Brain microvascular endothelial cell (primary cell): ENCODE measurements at regions not wholly inside any gene's neighbourhood (a gene's known extent, or its start where the extent isn't known, plus 50 kb on each side); places are given as distances from the start of the nearest gene placed in this dataset.

ENCODE experiments used
- DNase-seq: peaks from one replicate; pipeline ENCODE4 v3.0.0-alpha.2; 2020
- H3K27ac ChIP-seq: fragments of 250-450 bp; sonication (Bioruptor Pico); 2 replicates; pipeline ENCODE4 v1.5.1; 2020; ENCODE audit warnings: mild to moderate bottlenecking, moderate library complexity
- H3K27me3 ChIP-seq: fragments of 250-450 bp; sonication (Bioruptor Pico); replicated peaks from 2 replicates; pipeline ENCODE4 v1.5.1; 2020; ENCODE audit warnings: mild to moderate bottlenecking
- H3K36me3 ChIP-seq: fragments of 250-450 bp; sonication (Bioruptor Pico); replicated peaks from 2 replicates; pipeline ENCODE4 v1.5.1; 2020; ENCODE audit warnings: mild to moderate bottlenecking
- H3K4me3 ChIP-seq: 2 replicates; pipeline ENCODE4 v1.5.1; 2011; ENCODE audit warnings: low read depth, mild to moderate bottlenecking, control low read depth, low read length, moderate library complexity
- CTCF ChIP-seq: IDR thresholded peaks from 2 replicates; pipeline ENCODE4 v1.5.1; 2011; ENCODE audit warnings: low read depth, mild to moderate bottlenecking, moderate library complexity, low read length, control low read depth, inconsistent platforms; ENCODE audit errors: missing control alignments
- in situ Hi-C: cut with HindIII; loops from 2 replicates; pipeline ENCODE4 v1.10.0; 2017; ENCODE audit warnings: low sequenced_read_pairs, low pct_ligation_motif_present

- in situ Hi-C loops = no loop called here
- peak overlapping the region; percentile 37 for H3K27ac ChIP-seq
- H3K4me3 ChIP-seq = no peak overlapping the region
- no peaks in the 10 kb centered on the region for H3K36me3 ChIP-seq
- peak; percentile 53 for DNase-seq
- no peaks in the 10 kb centered on the region for H3K27me3 ChIP-seq
- no peak for TF ChIP-seq CTCF
Measured at GRCh38 chr6:81228912-81229555, 523.4 kb downstream of the TENT5A start.

GRCh38 chr6:81226957-81227356 is 525.5 kb downstream of the TENT5A start:
- Histone ChIP-seq H3K27me3 (no peaks in the 10 kb centered on the region), H3K27ac (no peak overlapping the region), H3K4me3 (no peak overlapping the region), H3K36me3 (no peaks in the 10 kb centered on the region)
- no peak for DNase-seq
- TF ChIP-seq CTCF = no peak
- in situ Hi-C loops = no loop called here

GRCh38 chr6:81216668-81217067 is 535.8 kb downstream of the TENT5A start:
- H3K36me3 ChIP-seq = no peaks in the 10 kb centered on the region
- no peaks in the 10 kb centered on the region for H3K27me3 ChIP-seq
- no peak for DNase-seq
- in situ Hi-C loops = no loop called here
- no peak for TF ChIP-seq CTCF
- H3K4me3 ChIP-seq = no peak overlapping the region
- H3K27ac ChIP-seq = no peak overlapping the region

GRCh38 chr6:81215092-81215432 is 537.4 kb downstream of the TENT5A start:
- in situ Hi-C loops = no loop called here
- H3K36me3 ChIP-seq = no peaks in the 10 kb centered on the region
- no peak overlapping the region for H3K4me3 ChIP-seq
- TF ChIP-seq CTCF = no peak
- no peak for DNase-seq
- H3K27me3 ChIP-seq = no peaks in the 10 kb centered on the region
- H3K27ac ChIP-seq = no peak overlapping the region

- TF ChIP-seq CTCF = no peak
- H3K27ac ChIP-seq = no peak overlapping the region
- no peaks in the 10 kb centered on the region for H3K27me3 ChIP-seq
- H3K36me3 ChIP-seq = no peaks in the 10 kb centered on the region
- in situ Hi-C loops = no loop called here
- DNase-seq = no peak
- H3K4me3 ChIP-seq = no peak overlapping the region
Measured at GRCh38 chr6:81214414-81215091, 537.9 kb downstream of the TENT5A start.

- Histone ChIP-seq H3K27me3 (no peaks in the 10 kb centered on the region), H3K27ac (no peak overlapping the region), H3K4me3 (no peak overlapping the region), H3K36me3 (no peaks in the 10 kb centered on the region)
- DNase-seq = no peak
- TF ChIP-seq CTCF = no peak
- in situ Hi-C loops = no loop called here
Measured at GRCh38 chr6:81204731-81205130, 547.8 kb downstream of the TENT5A start.
